ENCODE measurements at regions not wholly inside any gene's neighbourhood (a gene's known extent, or its start where the extent isn't known, plus 50 kb on each side); places are given as distances from the start of the nearest gene placed in this dataset.
"Not testable (repeated sequence)": the region's sequence is repeated elsewhere in the genome, so short reads cannot be mapped to it uniquely, and the experiment has no call there.

DNA sequence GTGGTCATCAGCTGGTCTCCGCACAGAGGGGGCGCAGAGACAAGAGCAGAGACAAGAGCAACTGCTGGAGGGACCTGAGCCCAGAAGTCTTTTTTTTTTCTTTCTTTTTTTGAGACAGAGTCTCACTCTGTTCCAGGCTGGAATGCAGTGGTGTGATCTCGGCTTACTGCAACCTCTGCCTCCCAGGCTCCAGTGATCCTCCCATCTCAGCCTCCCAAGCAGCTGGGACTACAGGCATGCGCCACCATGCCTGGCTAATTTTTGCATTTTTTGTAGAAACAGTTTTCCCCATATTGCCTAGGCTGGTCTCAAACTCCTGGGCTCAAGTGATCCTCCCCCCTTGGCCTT is 64.3 kb upstream of the LYRM9 start:
- not testable (repeated sequence) for H3K36me3 ChIP-seq (ENCODE audit: control insufficient read depth, insufficient read depth, low read length); H3K9me3 ChIP-seq (ENCODE audit: control insufficient read depth, low read length); H3K9ac ChIP-seq (ENCODE audit: low read length); H3K4me1 ChIP-seq (ENCODE audit: control insufficient read depth, insufficient read depth, low read length); H3K27me3 ChIP-seq (ENCODE audit: control insufficient read depth, insufficient read depth, low read length); H3K4me3 ChIP-seq (ENCODE audit: low read length)

DNA sequence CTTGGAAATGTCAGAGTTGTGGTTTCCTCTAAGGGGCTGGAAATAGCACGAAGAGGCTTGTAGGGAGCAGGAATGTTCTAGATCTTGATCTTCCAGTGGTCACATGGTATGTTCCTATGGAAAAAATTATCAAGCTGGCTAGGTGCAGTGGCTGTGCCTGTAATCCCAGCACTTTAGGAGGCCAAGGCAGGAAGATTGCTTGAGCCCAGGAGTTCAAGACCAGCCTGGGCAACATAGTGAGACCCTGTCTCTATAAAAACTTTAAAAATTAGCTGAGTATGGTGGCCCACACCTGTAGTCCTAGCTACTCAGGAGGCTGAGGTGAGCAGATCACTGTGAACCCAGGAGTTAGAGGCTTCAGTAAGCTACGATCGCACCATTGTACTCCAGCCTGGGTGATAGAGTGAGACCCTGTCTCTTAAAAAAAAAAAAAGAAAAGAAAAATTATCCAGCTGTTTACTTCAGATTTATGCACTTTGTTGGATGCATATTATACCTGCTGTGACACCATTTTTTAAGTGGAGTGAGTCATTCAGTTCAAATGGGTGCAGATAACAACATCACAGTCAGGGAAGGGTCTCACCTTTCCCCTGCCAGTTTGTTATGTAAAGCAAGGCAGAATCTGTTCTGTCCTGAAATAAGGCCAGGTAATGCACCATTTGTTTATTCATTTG is 65.7 kb upstream of the LYRM9 start:
- Histone ChIP-seq H3K4me3 (ENCODE audit: low read length) (no peak overlapping the region), H3K27me3 (ENCODE audit: control insufficient read depth, insufficient read depth, low read length) (no peaks in the 10 kb centered on the region), H3K9me3 (ENCODE audit: control insufficient read depth, low read length) (no peaks in the 10 kb centered on the region), H3K36me3 (ENCODE audit: control insufficient read depth, insufficient read depth, low read length) (no peaks in the 10 kb centered on the region), H3K4me1 (ENCODE audit: control insufficient read depth, insufficient read depth, low read length) (no peaks in the 10 kb centered on the region), H3K9ac (ENCODE audit: low read length) (no peak overlapping the region)

DNA sequence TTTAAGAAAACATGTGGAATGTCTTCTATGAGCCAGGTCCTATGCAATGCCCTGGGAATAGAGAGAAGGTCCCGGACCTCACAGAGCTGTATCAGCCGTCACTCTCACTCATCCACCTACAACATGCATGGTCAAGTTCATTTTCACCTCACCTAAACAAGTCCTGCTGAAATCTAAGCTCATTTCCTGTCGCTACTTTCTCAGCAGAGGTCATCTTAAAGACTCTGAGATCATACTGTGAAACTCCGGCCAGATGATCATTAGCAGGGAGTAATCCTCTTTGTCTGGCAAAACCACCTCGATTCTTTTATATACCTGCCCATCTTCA is 66.2 kb upstream of the LYRM9 start:
- H3K9ac ChIP-seq (ENCODE audit: low read length), result no peak overlapping the region
- no peaks in the 10 kb centered on the region for H3K27me3 ChIP-seq (ENCODE audit: control insufficient read depth, insufficient read depth, low read length)
- no peaks in the 10 kb centered on the region for H3K9me3 ChIP-seq (ENCODE audit: control insufficient read depth, low read length)
- no peaks in the 10 kb centered on the region for H3K4me1 ChIP-seq (ENCODE audit: control insufficient read depth, insufficient read depth, low read length)
- no peaks in the 10 kb centered on the region for H3K36me3 ChIP-seq (ENCODE audit: control insufficient read depth, insufficient read depth, low read length)
- H3K4me3 ChIP-seq (ENCODE audit: low read length), result no peak overlapping the region

DNA sequence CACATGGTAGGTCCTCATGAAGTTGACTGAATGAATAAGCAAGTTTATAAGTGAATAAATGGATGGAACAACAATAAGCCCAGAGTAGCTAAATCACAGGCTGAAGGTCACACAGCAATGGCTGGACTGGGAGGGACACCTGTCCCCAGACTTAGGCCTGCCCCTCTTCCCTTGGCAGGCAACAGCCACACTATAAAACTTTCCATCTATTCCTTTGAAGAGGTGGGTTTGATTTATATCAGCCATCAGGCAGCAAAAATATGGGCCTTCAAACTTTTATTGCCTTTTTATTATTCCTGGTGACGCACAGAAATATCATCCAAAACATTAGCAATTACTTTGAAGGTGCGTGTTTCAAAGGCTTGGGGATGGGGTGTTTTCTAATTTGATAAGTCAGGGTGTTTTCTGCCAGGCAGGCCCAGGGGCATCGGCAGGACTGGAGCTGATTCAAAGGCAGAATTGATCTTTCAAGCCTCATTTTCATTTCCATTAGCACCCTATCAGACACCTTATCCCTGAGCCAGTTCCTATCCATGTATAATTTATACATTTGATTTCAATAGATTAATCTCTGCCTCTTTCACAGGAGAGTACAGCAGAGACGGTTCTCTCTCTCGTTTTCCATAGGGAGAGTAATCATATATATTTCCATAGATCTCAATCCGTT is 67.2 kb upstream of the LYRM9 start:
- Histone ChIP-seq H3K27me3 (ENCODE audit: control insufficient read depth, insufficient read depth, low read length) (no peaks in the 10 kb centered on the region), H3K36me3 (ENCODE audit: control insufficient read depth, insufficient read depth, low read length) (no peaks in the 10 kb centered on the region), H3K4me3 (ENCODE audit: low read length) (no peak overlapping the region), H3K9me3 (ENCODE audit: control insufficient read depth, low read length) (no peaks in the 10 kb centered on the region), H3K4me1 (ENCODE audit: control insufficient read depth, insufficient read depth, low read length) (no peaks in the 10 kb centered on the region), H3K9ac (ENCODE audit: low read length) (no peak overlapping the region)

DNA sequence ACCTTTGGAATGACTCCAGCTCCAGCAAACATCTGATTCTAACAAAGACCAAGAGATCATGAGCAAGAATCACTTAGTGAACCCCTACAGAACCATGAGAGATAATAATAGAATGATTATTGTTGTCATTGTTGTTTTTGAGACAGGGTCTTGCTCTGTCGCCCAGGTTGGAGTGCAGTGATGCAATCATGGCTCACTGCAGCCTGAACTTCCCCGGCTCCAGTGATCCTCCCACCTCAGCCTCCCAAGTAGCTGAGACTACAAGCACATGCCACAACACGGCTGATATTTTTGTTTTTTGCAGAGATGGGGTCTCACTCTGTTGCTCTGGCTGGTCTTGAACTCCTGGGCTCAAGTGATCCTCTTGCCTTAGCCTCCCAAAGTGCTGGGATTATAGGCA is 69.4 kb upstream of the LYRM9 start:
- not testable (repeated sequence) for H3K4me1 ChIP-seq (ENCODE audit: control insufficient read depth, insufficient read depth, low read length); H3K9ac ChIP-seq (ENCODE audit: low read length); H3K27me3 ChIP-seq (ENCODE audit: control insufficient read depth, insufficient read depth, low read length)

DNA sequence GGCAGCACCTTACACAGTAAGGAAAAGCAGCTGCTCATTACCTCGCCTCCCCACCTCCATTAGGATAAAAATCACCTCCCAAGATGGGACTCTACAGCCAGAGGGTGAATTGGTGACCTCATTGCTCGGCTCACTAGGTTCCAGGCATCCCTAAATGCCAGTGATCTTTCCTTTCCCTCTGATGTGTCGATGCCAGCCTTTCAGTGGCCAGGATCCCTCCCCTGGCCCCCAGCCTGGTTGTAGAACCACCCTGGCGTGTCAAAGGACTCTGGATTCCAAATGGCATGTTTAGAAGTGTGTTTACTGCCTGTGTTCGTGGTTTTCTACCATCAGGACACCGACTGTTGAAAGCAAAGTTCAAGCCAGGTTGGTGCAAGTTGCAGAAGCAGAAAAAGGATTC is 72.1 kb upstream of the LYRM9 start:
- no peak overlapping the region for H3K4me3 ChIP-seq (ENCODE audit: low read length)

More for the DNA sequence above, 69.4 kb upstream of the LYRM9 start:
- not testable (repeated sequence) for H3K4me3 ChIP-seq (ENCODE audit: low read length); H3K9me3 ChIP-seq (ENCODE audit: control insufficient read depth, low read length); H3K36me3 ChIP-seq (ENCODE audit: control insufficient read depth, insufficient read depth, low read length)

DNA sequence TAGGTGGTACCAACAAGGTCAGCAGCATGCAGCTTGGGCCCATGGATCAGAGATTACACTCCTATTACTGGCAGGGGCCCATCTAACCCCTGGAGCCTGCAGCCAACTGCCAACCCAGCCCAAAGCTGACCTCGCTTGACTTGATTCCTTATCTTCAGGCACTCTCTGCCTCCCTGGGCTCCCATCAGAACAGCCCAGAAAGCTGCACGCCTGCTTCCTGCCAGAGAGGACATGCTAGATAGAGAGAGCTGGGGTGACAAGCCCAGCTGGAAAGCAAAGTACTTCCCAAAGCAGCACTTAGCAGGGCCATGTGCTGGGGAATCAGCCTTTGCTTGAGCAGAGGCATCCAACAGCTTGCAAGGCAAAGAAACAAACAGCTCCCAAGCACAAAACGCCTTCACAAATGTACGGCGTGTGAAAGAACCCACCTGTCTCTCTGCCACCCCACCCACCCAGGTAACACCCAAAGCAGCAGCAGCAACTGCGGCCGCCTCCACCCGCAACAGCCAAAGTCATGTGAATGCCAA is 74.2 kb upstream of the NLK start:
- Histone ChIP-seq H3K9ac (ENCODE audit: low read length) (no peak overlapping the region), H3K36me3 (ENCODE audit: control insufficient read depth, insufficient read depth, low read length) (no peaks in the 10 kb centered on the region), H3K4me1 (ENCODE audit: control insufficient read depth, insufficient read depth, low read length) (peaks cover 13% of the 10 kb centered on the region), H3K9me3 (ENCODE audit: control insufficient read depth, low read length) (no peaks in the 10 kb centered on the region), H3K4me3 (ENCODE audit: low read length) (no peak overlapping the region), H3K27me3 (ENCODE audit: control insufficient read depth, insufficient read depth, low read length) (no peaks in the 10 kb centered on the region)

More for the DNA sequence above, 72.1 kb upstream of the LYRM9 start:
- no peak overlapping the region for H3K9ac ChIP-seq (ENCODE audit: low read length)
- H3K27me3 ChIP-seq (ENCODE audit: control insufficient read depth, insufficient read depth, low read length), result no peaks in the 10 kb centered on the region
- peaks cover 13% of the 10 kb centered on the region for H3K4me1 ChIP-seq (ENCODE audit: control insufficient read depth, insufficient read depth, low read length)
- H3K36me3 ChIP-seq (ENCODE audit: control insufficient read depth, insufficient read depth, low read length), result no peaks in the 10 kb centered on the region
- H3K9me3 ChIP-seq (ENCODE audit: control insufficient read depth, low read length), result no peaks in the 10 kb centered on the region

DNA sequence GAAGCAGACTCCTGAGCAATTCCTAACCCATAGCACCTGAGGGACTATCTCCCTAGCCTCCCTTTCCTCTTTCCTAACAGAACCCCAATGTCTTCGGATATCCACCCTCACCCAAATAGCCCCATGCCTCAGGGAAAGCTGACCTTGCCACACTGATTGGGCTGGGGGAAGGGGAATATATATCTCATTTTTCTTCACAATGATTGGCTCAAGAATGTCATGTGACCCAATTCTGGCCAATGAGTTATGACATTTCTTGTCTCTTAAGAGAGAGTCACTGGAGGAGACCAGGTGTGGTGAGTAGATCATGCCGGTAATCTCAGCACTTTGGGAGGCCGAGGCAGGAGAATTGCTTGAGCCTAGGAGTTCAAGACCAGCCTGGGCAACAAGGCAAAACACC is 71.9 kb upstream of the NLK start:
- Histone ChIP-seq H3K36me3 (ENCODE audit: control insufficient read depth, insufficient read depth, low read length) (no peaks in the 10 kb centered on the region), H3K9me3 (ENCODE audit: control insufficient read depth, low read length) (no peaks in the 10 kb centered on the region), H3K9ac (ENCODE audit: low read length) (no peak overlapping the region), H3K4me3 (ENCODE audit: low read length) (no peak overlapping the region), H3K27me3 (ENCODE audit: control insufficient read depth, insufficient read depth, low read length) (no peaks in the 10 kb centered on the region), H3K4me1 (ENCODE audit: control insufficient read depth, insufficient read depth, low read length) (peaks cover 13% of the 10 kb centered on the region)

DNA sequence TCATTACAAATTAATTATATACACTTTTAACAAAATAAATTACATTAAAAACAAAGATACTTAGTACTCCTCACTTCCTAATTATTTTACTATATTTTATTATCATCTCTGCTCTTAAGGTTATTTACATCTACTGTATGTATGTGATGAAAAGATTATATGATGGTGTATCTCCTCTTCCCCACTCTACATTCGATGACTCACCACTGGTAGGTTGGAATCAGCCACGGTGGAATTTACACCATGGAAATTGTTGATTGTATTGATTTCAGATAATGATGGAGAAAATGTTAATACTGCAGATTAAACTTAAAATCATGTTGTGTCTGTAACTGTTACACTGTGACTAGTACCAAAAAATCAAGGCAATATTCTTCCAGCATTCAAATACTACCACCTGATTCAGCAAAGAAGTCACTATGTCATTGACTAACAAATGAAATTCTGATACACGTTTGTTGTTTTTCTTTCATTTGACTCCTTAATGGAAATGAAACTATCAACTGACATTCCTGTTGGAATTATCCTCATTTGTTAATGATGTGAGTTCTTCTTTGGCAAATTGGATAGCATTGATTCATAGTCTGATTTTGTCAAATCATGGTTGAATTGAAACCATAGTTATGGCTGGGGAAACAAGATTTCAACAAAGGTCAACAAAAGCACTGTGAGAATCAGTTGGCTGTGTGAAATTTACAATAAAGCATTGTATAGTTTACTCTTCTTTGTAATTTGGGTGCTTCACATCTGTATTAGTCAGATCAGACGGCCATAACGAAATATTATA is 69.0 kb upstream of the NLK start:
- Histone ChIP-seq H3K4me1 (ENCODE audit: control insufficient read depth, insufficient read depth, low read length) (peaks cover 7% of the 10 kb centered on the region), H3K36me3 (ENCODE audit: control insufficient read depth, insufficient read depth, low read length) (no peaks in the 10 kb centered on the region), H3K27me3 (ENCODE audit: control insufficient read depth, insufficient read depth, low read length) (no peaks in the 10 kb centered on the region), H3K9ac (ENCODE audit: low read length) (no peak overlapping the region), H3K9me3 (ENCODE audit: control insufficient read depth, low read length) (no peaks in the 10 kb centered on the region), H3K4me3 (ENCODE audit: low read length) (no peak overlapping the region)

DNA sequence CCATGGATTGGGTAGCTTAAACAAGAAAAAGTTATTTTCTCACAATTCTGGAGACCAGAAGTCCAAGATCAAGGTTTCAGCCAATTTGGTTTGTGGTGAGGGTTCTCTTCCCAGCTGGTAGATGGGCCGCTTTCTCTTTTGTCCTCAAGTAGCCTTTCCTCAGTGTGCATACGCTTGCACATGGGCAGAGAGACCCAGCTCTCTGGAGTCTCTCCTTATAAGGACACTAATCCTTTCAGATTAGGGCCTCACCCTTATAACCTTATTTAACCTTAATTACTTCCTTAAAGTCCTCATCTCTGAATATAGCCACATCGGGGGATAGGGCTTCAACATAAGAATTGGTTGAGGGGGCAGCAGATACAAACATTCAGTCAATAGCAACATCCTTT is 68.4 kb upstream of the NLK start:
- Histone ChIP-seq H3K4me3 (ENCODE audit: low read length) (no peak overlapping the region), H3K27me3 (ENCODE audit: control insufficient read depth, insufficient read depth, low read length) (no peaks in the 10 kb centered on the region), H3K4me1 (ENCODE audit: control insufficient read depth, insufficient read depth, low read length) (peaks cover under 1% of the 10 kb centered on the region), H3K36me3 (ENCODE audit: control insufficient read depth, insufficient read depth, low read length) (no peaks in the 10 kb centered on the region), H3K9me3 (ENCODE audit: control insufficient read depth, low read length) (no peaks in the 10 kb centered on the region), H3K9ac (ENCODE audit: low read length) (no peak overlapping the region)

DNA sequence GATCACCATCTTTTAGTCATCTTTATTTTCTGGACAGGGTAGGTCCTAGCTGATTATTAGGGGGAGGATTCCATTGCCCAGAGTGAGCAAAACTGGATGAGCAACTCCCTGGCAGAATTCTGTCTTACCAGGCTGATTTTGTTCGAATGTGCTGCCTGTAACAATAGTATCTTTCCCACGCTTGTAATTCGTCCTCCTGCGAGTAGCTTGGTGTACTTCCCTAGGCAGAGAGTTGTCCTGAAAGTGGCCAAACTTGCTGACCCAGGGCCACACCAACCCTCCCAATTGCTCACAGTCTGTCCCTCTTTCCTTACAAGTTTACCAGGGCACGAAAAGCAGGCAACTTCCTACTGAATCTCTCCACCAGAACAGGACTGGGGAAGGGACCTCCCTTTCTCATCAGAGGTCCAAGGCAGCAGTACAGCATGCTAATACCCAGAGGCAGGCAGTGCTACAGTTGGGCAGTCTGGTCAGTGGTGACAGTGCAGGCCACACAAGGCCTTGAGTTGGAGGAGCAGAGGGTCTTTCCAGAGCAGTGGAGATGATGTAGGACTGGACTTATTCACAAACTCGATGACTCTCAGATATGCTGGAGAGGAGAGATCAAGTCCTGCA is 67.8 kb upstream of the NLK start:
- Histone ChIP-seq H3K9me3 (ENCODE audit: control insufficient read depth, low read length) (no peaks in the 10 kb centered on the region), H3K36me3 (ENCODE audit: control insufficient read depth, insufficient read depth, low read length) (no peaks in the 10 kb centered on the region), H3K27me3 (ENCODE audit: control insufficient read depth, insufficient read depth, low read length) (no peaks in the 10 kb centered on the region), H3K4me3 (ENCODE audit: low read length) (no peak overlapping the region), H3K4me1 (ENCODE audit: control insufficient read depth, insufficient read depth, low read length) (no peaks in the 10 kb centered on the region), H3K9ac (ENCODE audit: low read length) (no peak overlapping the region)
